ENCODE measurements at regions not wholly inside any gene's neighbourhood (a gene's known extent, or its start where the extent isn't known, plus 50 kb on each side); places are given as distances from the start of the nearest gene placed in this dataset.

DNA sequence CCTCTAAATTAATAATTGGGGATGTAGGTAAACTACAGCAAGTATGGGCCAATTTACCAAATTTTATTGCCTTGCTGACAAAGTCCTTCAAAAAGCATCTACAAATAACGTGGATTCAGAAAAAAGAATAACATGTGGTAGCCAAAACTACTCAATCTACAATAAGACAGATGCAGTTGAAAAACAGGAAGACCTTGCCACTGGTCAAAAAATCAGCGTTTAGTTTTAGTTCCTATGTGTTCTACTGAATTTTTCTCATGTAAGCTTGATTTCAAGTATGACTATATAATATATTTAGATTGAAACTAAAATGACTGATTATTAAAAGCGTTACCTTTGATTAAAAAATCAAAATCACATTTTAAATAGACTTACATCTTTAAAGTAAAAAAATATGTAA is 1317.6 kb downstream of the PCDH9 start:
- TF ChIP-seq TOE1 (CRISPR knock-in tag; IDR thresholded peaks at IDR 0.05) (no peak), POLR2A (IDR thresholded peaks at IDR 0.05; ENCODE audit: insufficient read depth in 1 of 2, low read depth in 2 of 2, low read length in 2 of 2) (no peak), ERF (CRISPR knock-in tag; IDR thresholded peaks at IDR 0.05) (no peak), SAFB2 (CRISPR knock-in tag; IDR thresholded peaks at IDR 0.05; ENCODE audit: borderline replicate concordance, low read depth) (no peak), ZNF558 (CRISPR knock-in tag; IDR thresholded peaks at IDR 0.05; ENCODE audit: borderline replicate concordance) (no peak), ZNF331 (CRISPR knock-in tag; IDR thresholded peaks at IDR 0.05) (no peak)
- TF ChIP-seq, protein P1, sequence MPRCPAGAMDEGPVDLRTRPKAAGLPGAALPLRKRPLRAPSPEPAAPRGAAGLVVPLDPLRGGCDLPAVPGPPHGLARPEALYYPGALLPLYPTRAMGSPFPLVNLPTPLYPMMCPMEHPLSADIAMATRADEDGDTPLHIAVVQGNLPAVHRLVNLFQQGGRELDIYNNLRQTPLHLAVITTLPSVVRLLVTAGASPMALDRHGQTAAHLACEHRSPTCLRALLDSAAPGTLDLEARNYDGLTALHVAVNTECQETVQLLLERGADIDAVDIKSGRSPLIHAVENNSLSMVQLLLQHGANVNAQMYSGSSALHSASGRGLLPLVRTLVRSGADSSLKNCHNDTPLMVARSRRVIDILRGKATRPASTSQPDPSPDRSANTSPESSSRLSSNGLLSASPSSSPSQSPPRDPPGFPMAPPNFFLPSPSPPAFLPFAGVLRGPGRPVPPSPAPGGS (CRISPR knock-in tag; IDR thresholded peaks at IDR 0.05): no peak
- TF ChIP-seq, protein P2, sequence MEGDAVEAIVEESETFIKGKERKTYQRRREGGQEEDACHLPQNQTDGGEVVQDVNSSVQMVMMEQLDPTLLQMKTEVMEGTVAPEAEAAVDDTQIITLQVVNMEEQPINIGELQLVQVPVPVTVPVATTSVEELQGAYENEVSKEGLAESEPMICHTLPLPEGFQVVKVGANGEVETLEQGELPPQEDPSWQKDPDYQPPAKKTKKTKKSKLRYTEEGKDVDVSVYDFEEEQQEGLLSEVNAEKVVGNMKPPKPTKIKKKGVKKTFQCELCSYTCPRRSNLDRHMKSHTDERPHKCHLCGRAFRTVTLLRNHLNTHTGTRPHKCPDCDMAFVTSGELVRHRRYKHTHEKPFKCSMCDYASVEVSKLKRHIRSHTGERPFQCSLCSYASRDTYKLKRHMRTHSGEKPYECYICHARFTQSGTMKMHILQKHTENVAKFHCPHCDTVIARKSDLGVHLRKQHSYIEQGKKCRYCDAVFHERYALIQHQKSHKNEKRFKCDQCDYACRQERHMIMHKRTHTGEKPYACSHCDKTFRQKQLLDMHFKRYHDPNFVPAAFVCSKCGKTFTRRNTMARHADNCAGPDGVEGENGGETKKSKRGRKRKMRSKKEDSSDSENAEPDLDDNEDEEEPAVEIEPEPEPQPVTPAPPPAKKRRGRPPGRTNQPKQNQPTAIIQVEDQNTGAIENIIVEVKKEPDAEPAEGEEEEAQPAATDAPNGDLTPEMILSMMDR (CRISPR knock-in tag; IDR thresholded peaks at IDR 0.05): no peak
- TF ChIP-seq, protein P3, sequence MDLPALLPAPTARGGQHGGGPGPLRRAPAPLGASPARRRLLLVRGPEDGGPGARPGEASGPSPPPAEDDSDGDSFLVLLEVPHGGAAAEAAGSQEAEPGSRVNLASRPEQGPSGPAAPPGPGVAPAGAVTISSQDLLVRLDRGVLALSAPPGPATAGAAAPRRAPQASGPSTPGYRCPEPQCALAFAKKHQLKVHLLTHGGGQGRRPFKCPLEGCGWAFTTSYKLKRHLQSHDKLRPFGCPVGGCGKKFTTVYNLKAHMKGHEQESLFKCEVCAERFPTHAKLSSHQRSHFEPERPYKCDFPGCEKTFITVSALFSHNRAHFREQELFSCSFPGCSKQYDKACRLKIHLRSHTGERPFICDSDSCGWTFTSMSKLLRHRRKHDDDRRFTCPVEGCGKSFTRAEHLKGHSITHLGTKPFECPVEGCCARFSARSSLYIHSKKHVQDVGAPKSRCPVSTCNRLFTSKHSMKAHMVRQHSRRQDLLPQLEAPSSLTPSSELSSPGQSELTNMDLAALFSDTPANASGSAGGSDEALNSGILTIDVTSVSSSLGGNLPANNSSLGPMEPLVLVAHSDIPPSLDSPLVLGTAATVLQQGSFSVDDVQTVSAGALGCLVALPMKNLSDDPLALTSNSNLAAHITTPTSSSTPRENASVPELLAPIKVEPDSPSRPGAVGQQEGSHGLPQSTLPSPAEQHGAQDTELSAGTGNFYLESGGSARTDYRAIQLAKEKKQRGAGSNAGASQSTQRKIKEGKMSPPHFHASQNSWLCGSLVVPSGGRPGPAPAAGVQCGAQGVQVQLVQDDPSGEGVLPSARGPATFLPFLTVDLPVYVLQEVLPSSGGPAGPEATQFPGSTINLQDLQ (CRISPR knock-in tag; IDR thresholded peaks at IDR 0.05): no peak
- TF ChIP-seq, protein P4, sequence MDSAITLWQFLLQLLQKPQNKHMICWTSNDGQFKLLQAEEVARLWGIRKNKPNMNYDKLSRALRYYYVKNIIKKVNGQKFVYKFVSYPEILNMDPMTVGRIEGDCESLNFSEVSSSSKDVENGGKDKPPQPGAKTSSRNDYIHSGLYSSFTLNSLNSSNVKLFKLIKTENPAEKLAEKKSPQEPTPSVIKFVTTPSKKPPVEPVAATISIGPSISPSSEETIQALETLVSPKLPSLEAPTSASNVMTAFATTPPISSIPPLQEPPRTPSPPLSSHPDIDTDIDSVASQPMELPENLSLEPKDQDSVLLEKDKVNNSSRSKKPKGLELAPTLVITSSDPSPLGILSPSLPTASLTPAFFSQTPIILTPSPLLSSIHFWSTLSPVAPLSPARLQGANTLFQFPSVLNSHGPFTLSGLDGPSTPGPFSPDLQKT (CRISPR knock-in tag; IDR thresholded peaks at IDR 0.05; ENCODE audit: borderline replicate concordance): no peak
